ENCODE measurements at regions not wholly inside any gene's neighbourhood (a gene's known extent, or its start where the extent isn't known, plus 50 kb on each side); places are given as distances from the start of the nearest gene placed in this dataset.
"Not testable (repeated sequence)": the region's sequence is repeated elsewhere in the genome, so short reads cannot be mapped to it uniquely, and the experiment has no call there.

DNA sequence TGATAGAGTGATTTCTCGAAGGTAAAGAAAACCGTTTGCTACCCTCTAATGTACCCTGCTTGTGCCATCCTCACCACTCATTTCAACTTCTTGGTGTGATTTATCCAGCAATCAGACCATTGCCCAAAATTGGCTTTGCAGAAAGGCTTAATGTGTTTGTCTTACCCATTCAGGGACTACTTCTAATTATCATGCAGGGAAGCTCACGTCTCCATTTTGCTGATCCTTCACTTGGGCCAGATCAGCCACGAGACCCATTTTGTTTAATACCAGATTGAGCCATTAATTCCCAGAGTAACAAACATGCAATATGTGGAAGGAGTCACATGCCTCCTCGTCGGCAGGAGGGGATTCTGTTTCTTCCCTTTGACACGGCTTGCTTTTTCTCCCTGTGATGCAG, 51.1 kb upstream of the CRY1 start:
- ATAC-seq, result no peak
- DNase-seq, result no peak
- intact Hi-C loops (cut with DNase I), result no loop called here

DNA sequence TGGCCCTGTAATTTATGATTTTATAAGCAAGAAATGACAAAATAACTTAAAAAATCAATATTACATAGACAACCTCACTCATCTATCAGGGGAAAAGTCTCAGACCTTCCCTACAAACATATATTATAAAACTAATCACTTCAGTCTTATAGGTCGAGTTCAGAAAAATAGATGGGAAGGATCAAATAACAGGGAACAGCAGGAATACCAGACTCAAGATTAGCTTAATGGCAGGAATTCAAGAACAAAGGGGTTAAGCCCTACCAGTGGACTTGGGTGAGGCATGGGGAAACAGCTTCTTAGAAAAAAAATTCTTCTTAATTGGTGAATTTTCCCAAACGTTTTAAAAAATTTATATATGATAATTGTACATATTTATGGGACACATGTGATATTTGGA, 51.6 kb upstream of the CRY1 start:
- no peak for ATAC-seq
- no peak for DNase-seq
- intact Hi-C loops (cut with DNase I), result no loop called here

DNA sequence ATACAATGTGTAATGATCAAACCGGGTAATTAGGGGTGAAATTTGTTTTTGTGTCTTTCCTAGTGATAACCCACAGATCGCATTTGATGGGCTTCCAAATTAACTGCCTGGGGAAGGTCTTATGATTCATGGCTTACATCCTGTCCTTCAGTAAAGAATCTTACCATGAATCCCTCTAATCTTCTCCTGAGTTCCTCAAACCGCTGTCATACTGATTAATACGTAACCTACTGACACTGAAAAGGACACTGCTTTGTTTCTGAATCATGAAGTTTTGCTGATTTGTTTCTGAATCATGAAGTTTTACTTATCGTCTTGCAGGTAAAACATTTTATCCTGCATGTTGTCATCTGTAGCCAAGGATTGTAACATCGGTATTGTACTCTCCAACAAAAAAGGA, 52.0 kb upstream of the CRY1 start:
- ATAC-seq (no peak), DNase-seq (no peak)
- intact Hi-C loops (cut with DNase I), result no loop called here

DNA sequence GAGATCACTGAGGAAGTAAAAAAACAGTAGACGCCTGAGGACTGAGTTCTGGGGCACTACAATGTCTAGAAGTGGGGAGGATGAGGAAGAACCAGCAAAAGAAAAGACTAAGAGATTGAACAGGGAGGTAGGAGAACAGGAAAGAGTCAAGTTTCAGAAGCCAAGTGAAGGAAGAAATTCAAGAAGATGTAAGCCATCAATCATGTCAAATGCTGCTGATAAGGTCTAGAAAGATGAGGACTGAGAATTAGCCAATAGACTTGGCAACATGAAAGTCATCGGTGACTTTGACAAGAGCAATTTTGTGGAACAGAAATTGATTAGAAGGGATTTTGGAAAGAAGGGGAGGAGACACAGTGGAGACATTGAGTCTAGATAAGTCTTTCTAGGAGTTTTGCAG, 54.8 kb upstream of the CRY1 start:
- DNase-seq (no peak), ATAC-seq (no peak)
- intact Hi-C loops (cut with DNase I), result no loop called here

DNA sequence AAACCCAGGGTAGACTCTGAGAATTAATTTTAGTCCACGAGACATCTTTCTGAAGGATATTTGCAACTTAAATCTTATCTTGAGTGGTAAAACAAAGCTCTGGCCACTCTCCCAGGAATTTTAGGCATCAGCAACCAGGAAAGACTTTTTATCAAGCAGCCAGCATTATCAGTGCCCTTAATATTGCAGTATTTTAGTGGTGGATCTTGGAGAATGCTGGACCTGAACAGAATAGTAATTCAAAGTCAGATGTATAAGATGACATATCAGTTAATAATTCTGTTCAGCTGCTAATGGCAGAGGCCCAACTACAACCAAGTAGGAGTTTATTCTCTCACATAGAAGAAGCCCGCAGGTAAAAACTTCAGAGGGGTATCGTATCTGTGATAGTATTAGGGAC, 59.0 kb upstream of the CRY1 start:
- no peak for ATAC-seq
- intact Hi-C loops (cut with DNase I), result no loop called here
- DNase-seq, result no peak

DNA sequence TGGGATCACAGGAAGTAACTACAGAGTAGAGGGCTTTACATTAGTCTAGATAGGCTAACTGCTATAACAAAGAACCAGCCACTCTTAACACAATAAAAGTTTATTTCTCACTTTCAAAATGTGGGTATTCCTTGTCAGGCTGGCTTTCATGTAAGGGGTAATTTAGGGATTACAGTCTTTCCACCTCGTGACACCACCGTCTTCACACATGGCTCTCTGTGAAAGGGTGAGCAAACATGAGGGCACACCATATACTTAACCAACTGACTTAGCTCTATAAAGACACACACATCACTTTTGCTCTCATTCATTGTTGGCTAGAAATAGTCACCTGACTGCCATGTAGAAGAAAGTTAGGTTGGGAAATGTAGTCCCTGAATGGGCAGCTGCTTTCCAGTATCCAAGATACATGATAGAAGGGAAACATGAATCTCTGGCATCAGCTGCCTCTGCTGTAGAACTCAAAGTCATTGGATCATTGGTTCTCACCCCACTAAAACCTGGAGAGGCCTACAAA, 66.1 kb upstream of the CRY1 start:
- intact Hi-C loops (cut with DNase I), result no loop called here
- DNase-seq (no peak), ATAC-seq (no peak)

DNA sequence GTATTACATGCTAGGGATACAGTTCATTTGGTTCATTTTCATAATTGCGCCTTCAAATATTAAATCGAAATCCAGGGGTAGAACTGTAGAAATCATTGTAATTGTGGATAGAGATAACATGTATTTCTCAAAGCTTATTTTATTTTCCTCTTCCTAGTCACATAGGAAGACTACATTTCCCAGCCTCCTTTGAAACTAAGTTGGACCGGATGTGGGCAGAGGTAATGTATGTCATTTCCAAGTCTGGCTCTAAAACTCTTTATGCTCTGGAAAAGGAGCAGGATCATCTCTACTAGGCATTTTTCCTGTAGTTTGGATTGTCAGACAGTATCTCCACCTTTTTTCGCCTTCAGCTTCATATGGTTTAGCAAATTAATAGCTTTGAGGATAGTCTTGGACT, 70.1 kb upstream of the CRY1 start:
- intact Hi-C loops (cut with DNase I), result no loop called here
- no peak for ATAC-seq

DNA sequence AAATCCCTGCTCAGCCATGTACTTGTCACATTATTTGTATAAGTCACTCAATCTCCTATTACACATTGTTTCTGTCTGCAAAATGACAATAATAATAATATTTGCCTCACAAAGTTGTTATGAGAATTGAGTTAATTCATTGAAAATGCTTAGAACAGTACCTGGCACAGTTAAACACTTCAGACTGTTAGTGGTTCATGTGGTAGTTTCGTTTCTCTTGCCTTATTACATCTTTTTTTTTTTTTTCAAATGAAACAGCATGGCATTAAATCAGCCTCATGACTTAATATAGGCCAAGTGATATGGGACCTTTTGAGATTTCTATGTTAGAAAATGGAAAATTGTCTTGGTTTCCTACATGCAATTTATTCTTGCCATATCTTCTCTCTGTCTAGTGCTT, 71.0 kb upstream of the CRY1 start:
- no peak for ATAC-seq
- DNase-seq, result no peak
- intact Hi-C loops (cut with DNase I), result no loop called here

More for the DNA sequence above, 70.1 kb upstream of the CRY1 start:
- DNase-seq, result no peak

DNA sequence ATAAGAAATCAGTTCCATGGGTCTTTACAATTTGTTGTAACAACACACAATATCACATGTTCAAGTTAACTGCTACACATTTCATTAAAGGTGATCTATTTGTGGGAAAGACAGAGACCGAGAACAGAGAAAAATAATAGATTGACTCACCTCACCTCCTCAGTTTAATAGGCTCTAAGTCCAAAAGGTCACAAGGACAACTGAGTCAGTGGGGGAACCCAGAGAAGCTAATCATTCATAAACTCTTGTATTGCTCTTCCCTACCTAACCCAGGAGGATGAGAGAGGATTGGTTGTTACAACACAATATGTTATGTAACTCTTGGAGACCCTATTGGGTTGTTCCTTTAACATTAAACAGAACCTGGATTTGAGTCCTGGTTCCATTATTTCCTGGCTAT, 72.2 kb upstream of the CRY1 start:
- intact Hi-C loops (cut with DNase I), result no loop called here
- ATAC-seq, result no peak
- DNase-seq, result no peak

DNA sequence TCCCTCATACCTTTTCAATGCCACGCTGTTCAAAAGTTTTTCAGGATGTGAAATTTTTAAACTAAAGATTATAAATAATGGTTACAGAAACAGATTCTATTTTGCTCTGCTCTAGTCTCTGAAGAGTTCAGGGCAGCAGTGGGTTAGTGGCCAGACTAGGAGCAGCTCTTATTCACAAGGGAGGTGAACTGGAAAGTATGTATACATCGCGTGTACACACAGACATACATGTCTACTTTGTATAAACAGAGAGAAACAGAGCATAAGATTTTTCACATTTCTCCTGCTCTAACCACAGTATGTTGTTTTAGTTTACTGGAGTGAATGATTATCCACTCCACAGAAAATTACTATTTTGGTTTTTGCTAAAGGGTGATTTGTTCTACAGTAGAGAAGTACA, 74.4 kb upstream of the CRY1 start:
- ATAC-seq (no peak), DNase-seq (no peak)
- intact Hi-C loops (cut with DNase I), result no loop called here

DNA sequence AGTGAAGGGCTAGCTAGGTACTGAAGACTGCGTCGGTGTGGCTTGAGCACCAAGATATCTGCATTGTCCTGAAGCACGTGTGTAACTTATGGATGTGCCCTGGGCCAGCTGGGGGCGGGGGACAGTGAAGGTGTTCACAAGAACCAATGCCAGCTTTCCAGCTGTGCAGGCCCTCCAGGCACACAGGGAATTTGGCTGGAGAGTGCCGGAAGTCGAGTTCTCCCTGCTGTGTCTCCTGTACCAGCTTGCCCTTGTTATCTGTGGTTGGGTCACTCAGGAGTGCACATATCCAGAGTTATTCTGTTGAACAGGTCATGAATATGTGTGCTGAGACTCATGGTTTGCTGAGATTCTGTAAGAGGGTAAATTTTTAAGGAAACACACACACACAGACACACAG, 75.9 kb upstream of the CRY1 start:
- intact Hi-C loops (cut with DNase I), result no loop called here
- no peak for ATAC-seq
- no peak for DNase-seq

DNA sequence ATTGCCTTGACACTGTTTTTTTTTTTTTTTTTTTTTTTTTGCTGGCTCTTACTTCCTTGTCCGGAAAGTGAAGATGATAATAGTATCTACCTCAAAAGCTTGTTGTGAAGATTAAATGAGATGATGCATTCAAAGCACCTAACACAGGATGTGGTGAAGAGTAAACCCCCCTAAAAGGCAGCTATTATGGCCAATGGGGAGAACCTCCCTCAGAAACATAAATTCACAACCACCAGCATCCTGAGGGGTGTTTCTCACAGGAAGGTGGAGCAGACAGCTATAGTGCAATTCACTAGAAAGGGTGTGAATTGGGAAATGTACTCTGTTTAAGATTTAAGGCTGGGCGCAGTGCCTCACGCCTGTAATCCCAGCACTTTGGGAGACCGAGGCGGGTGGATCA, 85.4 kb upstream of the CRY1 start:
- intact Hi-C loops (cut with DNase I), result no loop called here
- ATAC-seq, result no peak
- DNase-seq, result no peak

DNA sequence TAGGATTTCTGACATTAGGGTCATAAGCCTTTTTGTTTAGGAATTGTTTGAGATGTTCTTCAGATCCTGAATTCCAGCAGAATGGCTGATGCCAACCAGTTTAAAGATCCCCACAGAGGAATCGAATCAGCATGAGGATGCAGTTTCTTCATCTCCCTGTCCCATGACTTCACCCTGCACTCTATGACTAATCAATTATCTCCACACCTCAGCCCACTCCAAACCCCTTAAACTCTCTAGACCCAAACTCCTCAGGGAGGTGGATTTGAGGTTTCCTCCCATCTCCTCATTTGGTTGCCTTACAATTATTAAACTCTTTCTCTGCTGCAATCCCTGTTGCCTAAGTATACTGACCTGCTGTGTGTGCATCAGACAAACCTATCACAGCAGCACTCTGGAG, 86.5 kb upstream of the CRY1 start:
- intact Hi-C loops (cut with DNase I), result no loop called here
- ATAC-seq, result no peak
- DNase-seq, result no peak

DNA sequence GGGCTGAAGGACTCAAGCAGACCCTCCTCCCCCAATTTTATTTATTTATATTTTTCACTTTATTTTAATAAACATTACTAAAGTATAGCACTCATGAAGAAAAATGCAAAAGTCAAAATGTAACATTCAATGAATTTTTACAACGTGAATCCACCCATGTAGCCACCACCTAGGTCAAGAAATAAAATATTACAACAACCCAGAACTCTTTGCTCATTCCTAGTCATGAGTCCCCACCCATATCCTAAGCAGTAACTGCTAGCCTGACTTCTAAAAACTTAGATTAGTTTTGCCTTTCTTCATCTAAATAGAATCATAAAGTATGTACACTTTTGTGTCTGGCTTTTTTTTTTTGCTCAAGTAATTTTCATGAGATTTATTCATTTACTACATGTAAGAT, 86.9 kb upstream of the CRY1 start:
- DNase-seq (no peak), ATAC-seq (no peak)
- intact Hi-C loops (cut with DNase I), result no loop called here

DNA sequence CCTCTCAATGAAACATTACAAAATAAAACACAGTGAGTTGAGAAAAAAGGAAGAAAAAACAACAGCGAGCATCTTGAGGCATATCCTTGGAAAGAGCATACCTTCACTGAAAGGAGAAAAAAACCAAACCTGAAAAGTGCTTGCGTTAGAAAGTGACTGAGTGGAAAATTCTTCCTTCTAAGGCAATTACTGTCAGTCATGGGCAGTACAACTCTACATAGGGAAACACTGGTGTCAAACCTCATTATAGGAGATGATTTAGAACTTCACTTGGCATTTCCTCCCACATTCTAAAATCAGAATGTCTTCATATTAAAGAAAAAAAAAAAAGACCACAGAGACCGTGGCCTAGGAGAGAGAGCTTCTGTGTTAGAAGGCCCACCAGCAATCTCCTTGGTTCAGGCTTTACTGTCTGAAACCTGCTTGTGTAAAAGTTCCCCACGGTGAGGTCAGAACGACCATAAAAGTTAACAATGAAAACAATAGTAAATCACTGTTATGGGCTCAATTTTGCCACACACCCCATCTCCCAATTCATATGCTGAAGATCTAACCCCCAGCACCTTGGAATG, 91.1 kb upstream of the CRY1 start:
- DNase-seq, result no peak
- intact Hi-C loops (cut with DNase I), result no loop called here
- no peak for ATAC-seq

DNA sequence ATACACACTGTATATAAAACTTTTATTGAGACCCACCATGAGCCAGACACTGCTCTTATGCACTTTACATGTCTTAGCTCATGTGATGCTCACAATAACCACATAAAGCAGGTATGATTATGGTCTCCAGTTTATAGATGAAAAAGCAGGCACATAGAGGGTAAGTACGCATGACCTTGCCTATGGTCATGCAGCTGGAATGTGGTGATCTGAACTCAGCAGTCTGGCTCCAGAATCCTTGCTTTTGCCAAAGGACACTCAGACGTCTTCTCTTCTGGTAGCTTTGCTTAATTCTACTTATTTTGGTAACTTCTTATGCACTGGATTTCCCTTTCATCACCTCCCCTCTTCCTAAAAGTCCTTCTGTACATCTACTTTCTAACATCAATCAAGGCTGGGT, 103.3 kb upstream of the CRY1 start:
- intact Hi-C loops (cut with DNase I), result no loop called here
- no peak for ATAC-seq
- DNase-seq, result no peak

DNA sequence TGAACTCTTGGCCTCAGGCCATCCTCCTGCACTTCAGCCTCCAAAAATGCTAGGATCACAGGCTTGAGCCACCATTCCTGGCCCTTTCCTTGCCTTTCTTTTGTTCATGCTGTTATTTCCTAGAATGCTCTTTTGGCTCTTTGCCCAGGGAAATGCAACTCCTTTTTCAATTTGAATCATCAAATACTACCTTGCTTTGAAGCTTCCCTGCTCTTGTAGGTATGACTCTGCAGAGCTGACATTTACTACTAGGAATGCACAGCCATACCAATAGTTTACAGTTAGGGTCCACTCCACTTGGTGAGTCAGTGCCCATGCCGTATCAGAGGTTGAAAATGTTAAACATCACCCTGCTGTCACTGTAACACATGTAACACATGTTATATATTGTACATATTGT, 107.0 kb upstream of the CRY1 start:
- intact Hi-C loops (cut with DNase I), result no loop called here
- DNase-seq, result no peak
- no peak for ATAC-seq

DNA sequence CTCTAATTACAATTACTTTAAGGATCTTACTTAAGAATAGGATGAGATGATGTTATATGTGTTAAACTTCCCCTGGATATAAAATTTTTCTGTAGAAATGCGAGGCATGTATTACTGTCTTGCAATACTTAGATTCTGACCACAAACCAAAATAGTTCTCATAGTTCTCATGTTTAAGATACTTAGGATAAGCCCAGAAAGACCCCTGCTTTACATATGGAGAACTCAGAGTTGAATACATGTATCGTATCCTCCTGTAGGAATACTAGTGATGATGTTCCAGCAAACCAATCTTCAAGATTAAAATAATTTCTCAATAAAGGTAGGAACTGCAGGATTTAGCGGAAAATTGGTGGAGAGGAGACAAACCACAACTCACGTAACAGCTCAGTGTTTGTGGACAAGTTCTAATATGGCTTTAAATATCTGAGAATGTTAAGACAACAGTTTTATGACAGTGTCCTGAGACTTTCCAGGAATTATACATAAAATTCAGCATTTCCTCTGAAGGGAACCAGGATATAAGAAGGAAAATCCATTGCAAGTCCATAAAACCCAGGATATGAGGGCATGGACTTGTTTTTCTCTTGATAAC, 114.7 kb upstream of the CRY1 start:
- DNase-seq (no peak), ATAC-seq (no peak)
- intact Hi-C loops (cut with DNase I), result no loop called here

DNA sequence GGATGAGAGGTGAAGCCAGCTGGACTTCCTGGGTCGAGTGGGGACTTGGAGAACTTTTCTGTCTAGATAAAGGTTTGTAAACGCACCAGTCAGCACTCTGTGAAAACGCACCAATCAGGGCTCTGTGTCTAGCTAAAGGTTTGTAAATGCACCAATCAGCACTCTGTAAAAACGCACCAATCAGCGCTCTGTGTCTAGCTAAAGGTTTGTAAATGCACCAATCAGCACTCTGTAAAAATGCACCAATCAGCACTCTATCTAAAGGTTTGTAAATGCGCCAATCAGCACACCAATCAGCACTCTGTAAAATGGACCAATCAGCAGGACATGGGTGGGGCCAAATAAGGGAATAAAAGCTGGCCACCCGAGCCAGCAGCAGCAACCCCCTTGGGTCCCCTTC, 116.4 kb upstream of the CRY1 start:
- ATAC-seq; intact Hi-C loops (cut with DNase I); DNase-seq: not testable (repeated sequence)

DNA sequence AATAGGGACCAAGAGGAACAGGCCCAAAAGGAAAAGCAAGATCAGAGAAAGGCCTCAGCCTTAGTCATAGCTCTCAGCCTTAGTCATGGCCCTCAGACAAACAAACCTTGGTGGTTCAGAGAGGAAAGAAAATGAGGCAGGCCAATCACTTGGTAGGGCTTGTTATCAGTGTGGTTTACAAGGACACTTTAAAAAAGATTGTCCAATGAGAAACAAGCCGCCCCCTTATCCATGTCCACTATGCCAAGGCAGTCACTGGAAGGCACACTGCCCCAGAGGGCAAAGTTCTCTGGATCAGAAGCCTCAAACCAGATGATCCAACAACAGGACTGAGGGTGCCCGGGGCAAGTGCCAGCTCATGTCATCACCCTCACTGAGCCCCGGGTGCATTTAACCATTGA, 121.0 kb upstream of the CRY1 start:
- ATAC-seq; DNase-seq; intact Hi-C loops (cut with DNase I): not testable (repeated sequence)

DNA sequence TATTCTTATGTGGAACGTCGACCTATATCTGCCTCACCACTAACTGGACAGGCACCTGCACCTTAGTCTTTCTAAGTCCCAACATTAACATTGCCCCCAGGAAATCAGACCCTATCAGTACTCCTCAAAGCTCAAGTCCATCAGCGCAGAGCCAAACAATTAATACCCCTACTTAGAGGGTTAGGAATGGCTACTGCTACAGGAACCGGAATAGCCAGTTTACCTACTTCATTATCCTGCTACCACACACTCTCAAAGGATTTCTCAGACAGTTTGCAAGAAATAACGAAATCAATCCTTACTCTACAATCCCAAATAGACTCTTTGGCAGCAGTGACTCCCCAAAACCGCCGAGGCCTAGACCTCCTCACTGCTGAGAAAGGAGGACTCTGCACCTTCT, 123.1 kb upstream of the CRY1 start:
- DNase-seq; intact Hi-C loops (cut with DNase I); ATAC-seq: not testable (repeated sequence)

DNA sequence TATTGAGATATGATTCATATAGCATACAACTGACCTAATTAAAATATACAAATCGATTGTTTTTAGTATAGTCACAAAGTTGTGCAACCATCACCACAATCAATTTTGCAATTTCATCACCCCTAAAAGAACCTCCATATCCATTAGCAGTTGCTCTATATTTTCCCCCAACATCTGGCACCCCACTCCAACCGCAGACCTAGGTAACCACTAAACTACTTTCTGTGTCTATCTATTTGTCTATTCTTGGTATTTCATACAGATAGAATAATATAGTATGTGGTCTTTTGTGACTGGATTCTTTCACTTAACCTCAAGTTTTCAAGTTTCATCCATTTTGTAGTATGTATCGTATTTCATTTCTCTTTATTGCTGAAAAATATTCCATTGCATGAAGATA, 126.0 kb upstream of the CRY1 start:
- intact Hi-C loops (cut with DNase I), result no loop called here
- ATAC-seq (no peak), DNase-seq (no peak)

All from left cardiac atrium (tissue), 4 donors.